WTC11 (cell line): ENCODE measurements at regions not wholly inside any gene's neighbourhood (a gene's known extent, or its start where the extent isn't known, plus 50 kb on each side); places are given as distances from the start of the nearest gene placed in this dataset.

ENCODE experiments used
- ATAC-seq: fragments of 200-7000 bp; cut with Tn5 transposase; 2 replicates; pipeline ENCODE4 v1.10.0; 2021; ENCODE audit warnings: mild to moderate bottlenecking, moderate library complexity
- CTCF ChIA-PET: fragments of 300-600 bp; sonication (Branson Sonifier 250); formaldehyde crosslinking; loops from one replicate; lab custom pipeline; 2021; ENCODE audit warnings: antibody characterized with exemption; lab: Charles Lee
- POLR2A ChIA-PET: fragments of 350-600 bp; sonication (Branson Sonifier 250); formaldehyde crosslinking; loops from one replicate; lab custom pipeline; 2021; ENCODE audit warnings: antibody characterized with exemption; lab: Charles Lee
- DNase-seq: peaks from one replicate; pipeline ENCODE4 v3.0.0; 2021; ENCODE audit warnings: low spot score
- H3K27ac Mint-ChIP-seq: 2 replicates; pipeline ENCODE4 v1.8.0; 2021; ENCODE audit warnings: mixed read lengths
- H3K27me3 Mint-ChIP-seq: 2 replicates; pipeline ENCODE4 v1.8.0; 2021; ENCODE audit warnings: low read depth, mild to moderate bottlenecking, moderate library complexity, mixed read lengths
- H3K36me3 Mint-ChIP-seq: 2 replicates; pipeline ENCODE4 v1.8.0; 2021; ENCODE audit warnings: mixed read lengths
- H3K4me1 Mint-ChIP-seq: 2 replicates; pipeline ENCODE4 v1.8.0; 2022; ENCODE audit warnings: mixed read lengths
- H3K4me3 Mint-ChIP-seq: 2 replicates; pipeline ENCODE4 v1.8.0; 2021; ENCODE audit warnings: mild to moderate bottlenecking, moderate library complexity, mixed read lengths
- H3K9me3 Mint-ChIP-seq: 2 replicates; pipeline ENCODE4 v1.8.0; 2021; ENCODE audit warnings: mixed read lengths
- CBFB ChIP-seq: sonication (generic); formaldehyde crosslinking; IDR thresholded peaks from 2 replicates; pipeline ENCODE4 v1.8.1; 2022; ENCODE audit warnings: mild to moderate bottlenecking, low read depth, missing genetic modification reagents
- CDX4 ChIP-seq: fragments of 250-450 bp; sonication (Bioruptor Pico); IDR thresholded peaks from 2 replicates; pipeline ENCODE4 v1.9.0; 2021; ENCODE audit warnings: moderate library complexity, mild to moderate bottlenecking, inconsistent platforms, borderline replicate concordance
- CREM ChIP-seq: sonication (generic); formaldehyde crosslinking; IDR thresholded peaks from 2 replicates; pipeline ENCODE4 v1.8.1; 2022; ENCODE audit warnings: mild to moderate bottlenecking, missing genetic modification reagents, moderate library complexity
- E2F1 ChIP-seq: sonication (generic); formaldehyde crosslinking; IDR thresholded peaks from 2 replicates; pipeline ENCODE4 v1.8.0; 2022; ENCODE audit warnings: mild to moderate bottlenecking, missing genetic modification reagents
- EMX1 ChIP-seq: fragments of 250-450 bp; sonication (Bioruptor Pico); IDR thresholded peaks from 2 replicates; pipeline ENCODE4 v1.8.0; 2021; ENCODE audit warnings: mild to moderate bottlenecking
- ETV6 ChIP-seq: sonication (generic); formaldehyde crosslinking; IDR thresholded peaks from 2 replicates; pipeline ENCODE4 v1.8.1; 2022; ENCODE audit warnings: mild to moderate bottlenecking, missing genetic modification reagents
- FOXP4 ChIP-seq: sonication (generic); formaldehyde crosslinking; IDR thresholded peaks from 2 replicates; pipeline ENCODE4 v1.8.0; 2022; ENCODE audit warnings: mild to moderate bottlenecking, missing genetic modification reagents
- GTF2I ChIP-seq: fragments of 250-450 bp; sonication (Bioruptor Pico); conservative IDR thresholded peaks from 2 replicates; pipeline ENCODE4 v1.4.0; 2021; ENCODE audit warnings: mild to moderate bottlenecking
- IRF1 ChIP-seq: sonication (generic); formaldehyde crosslinking; IDR thresholded peaks from 2 replicates; pipeline ENCODE4 v1.8.0; 2023; ENCODE audit warnings: missing genetic modification reagents
- NFATC4 ChIP-seq: fragments of 250-450 bp; sonication (Bioruptor Pico); IDR thresholded peaks from 2 replicates; pipeline ENCODE4 v1.9.0; 2021; ENCODE audit warnings: mild to moderate bottlenecking
- OVOL2 ChIP-seq: fragments of 250-450 bp; sonication (Bioruptor Pico); IDR thresholded peaks from 2 replicates; pipeline ENCODE4 v1.9.0; 2021; ENCODE audit warnings: mild to moderate bottlenecking, borderline replicate concordance
- SMAD4 ChIP-seq: sonication (generic); formaldehyde crosslinking; IDR thresholded peaks from 2 replicates; pipeline ENCODE4 v1.8.0; 2022; ENCODE audit warnings: mild to moderate bottlenecking, missing genetic modification reagents
- ZNF281 ChIP-seq: sonication (generic); formaldehyde crosslinking; IDR thresholded peaks from 2 replicates; pipeline ENCODE4 v1.8.0; 2023; ENCODE audit warnings: mild to moderate bottlenecking, missing genetic modification reagents
- ZNF416 ChIP-seq: fragments of 250-450 bp; sonication (Bioruptor Pico); IDR thresholded peaks from 2 replicates; pipeline ENCODE4 v1.9.0; 2021; ENCODE audit warnings: mild to moderate bottlenecking, inconsistent platforms
- TF ChIP-seq, protein P1 (sequence below): sonication (generic); formaldehyde crosslinking; IDR thresholded peaks from 2 replicates; pipeline ENCODE4 v1.8.1; 2022; ENCODE audit warnings: mild to moderate bottlenecking, moderate library complexity, missing genetic modification reagents
- TF ChIP-seq, protein P2 (sequence below): sonication (generic); formaldehyde crosslinking; IDR thresholded peaks from 2 replicates; pipeline ENCODE4 v1.8.0; 2022; ENCODE audit warnings: mild to moderate bottlenecking, missing genetic modification reagents

- peaks cover 36% of the 10 kb centered on the region for H3K4me1 Mint-ChIP-seq
- H3K27ac Mint-ChIP-seq: no peak overlapping the region
- H3K4me3 Mint-ChIP-seq: no peak overlapping the region
Observed at GRCh38 chr17:33802349-33803198, 452.5 kb upstream of the CCL2 start.

GRCh38 chr17:33803199-33803685, 451.8 kb upstream of the CCL2 start:
- Mint-ChIP-seq H3K4me1 (peaks cover 36% of the 10 kb centered on the region), H3K36me3 (no peaks in the 10 kb centered on the region), H3K4me3 (no peak overlapping the region), H3K27ac (no peak overlapping the region), H3K27me3 (peaks cover 6% of the 10 kb centered on the region), H3K9me3 (no peaks in the 10 kb centered on the region; the same call in 1 of the 2 replicates)
- CTCF ChIA-PET: interaction anchor here (1.1 kb wide), 1 partner anchor 23 kb away, joined by 4 read pairs; no protein-coding TSS in a partner anchor
- DNase-seq (no peak), ATAC-seq (no peak)
- POLR2A ChIA-PET: no interaction called here
- TF ChIP-seq, protein P1, sequence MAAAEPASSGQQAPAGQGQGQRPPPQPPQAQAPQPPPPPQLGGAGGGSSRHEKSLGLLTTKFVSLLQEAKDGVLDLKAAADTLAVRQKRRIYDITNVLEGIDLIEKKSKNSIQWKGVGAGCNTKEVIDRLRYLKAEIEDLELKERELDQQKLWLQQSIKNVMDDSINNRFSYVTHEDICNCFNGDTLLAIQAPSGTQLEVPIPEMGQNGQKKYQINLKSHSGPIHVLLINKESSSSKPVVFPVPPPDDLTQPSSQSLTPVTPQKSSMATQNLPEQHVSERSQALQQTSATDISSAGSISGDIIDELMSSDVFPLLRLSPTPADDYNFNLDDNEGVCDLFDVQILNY: no peak
- TF ChIP-seq ETV6 (CRISPR knock-in tag) (no peak), SMAD4 (CRISPR knock-in tag) (no peak), OVOL2 (CRISPR knock-in tag) (no peak), CREM (CRISPR knock-in tag) (no peak), E2F1 (CRISPR knock-in tag) (no peak), ZNF281 (no peak)

More at GRCh38 chr17:33802349-33803198, 452.5 kb upstream of the CCL2 start:
- H3K36me3 Mint-ChIP-seq: no peaks in the 10 kb centered on the region
- TF ChIP-seq ETV6 (CRISPR knock-in tag): no peak
- CTCF ChIA-PET: no interaction called here
- peaks cover 6% of the 10 kb centered on the region for H3K27me3 Mint-ChIP-seq
- no peak for DNase-seq
- no peak for ATAC-seq
- POLR2A ChIA-PET: no interaction called here
- H3K9me3 Mint-ChIP-seq: no peaks in the 10 kb centered on the region

- Mint-ChIP-seq H3K27ac (no peak overlapping the region), H3K27me3 (peaks cover 6% of the 10 kb centered on the region), H3K4me3 (no peak overlapping the region), H3K36me3 (no peaks in the 10 kb centered on the region), H3K4me1 (peaks cover 36% of the 10 kb centered on the region), H3K9me3 (no peaks in the 10 kb centered on the region; the same call in 1 of the 2 replicates)
- DNase-seq: no peak
- CTCF ChIA-PET: interaction anchor here (1.1 to 1.4 kb wide), 2 partner anchors 24 to 343 kb away, joined by 4 read pairs; no protein-coding TSS in a partner anchor
- POLR2A ChIA-PET: no interaction called here
- no peak for ATAC-seq
- TF ChIP-seq OVOL2 (CRISPR knock-in tag) (no peak), NFATC4 (CRISPR knock-in tag) (no peak), E2F1 (CRISPR knock-in tag) (no peak), CDX4 (CRISPR knock-in tag) (no peak), FOXP4 (CRISPR knock-in tag) (no peak), EMX1 (CRISPR knock-in tag) (no peak), CBFB (CRISPR knock-in tag) (no peak), IRF1 (CRISPR knock-in tag) (no peak), GTF2I (CRISPR knock-in tag) (no peak), ZNF416 (CRISPR knock-in tag) (no peak)
- TF ChIP-seq, protein P1: no peak
- TF ChIP-seq, protein P2, sequence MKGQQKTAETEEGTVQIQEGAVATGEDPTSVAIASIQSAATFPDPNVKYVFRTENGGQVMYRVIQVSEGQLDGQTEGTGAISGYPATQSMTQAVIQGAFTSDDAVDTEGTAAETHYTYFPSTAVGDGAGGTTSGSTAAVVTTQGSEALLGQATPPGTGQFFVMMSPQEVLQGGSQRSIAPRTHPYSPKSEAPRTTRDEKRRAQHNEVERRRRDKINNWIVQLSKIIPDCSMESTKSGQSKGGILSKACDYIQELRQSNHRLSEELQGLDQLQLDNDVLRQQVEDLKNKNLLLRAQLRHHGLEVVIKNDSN: no peak
Observed at GRCh38 chr17:33803686-33804085, 451.4 kb upstream of the CCL2 start.
